ENCODE measurements at regions not wholly inside any gene's neighbourhood (a gene's known extent, or its start where the extent isn't known, plus 50 kb on each side); places are given as distances from the start of the nearest gene placed in this dataset.
"Not testable (repeated sequence)": the region's sequence is repeated elsewhere in the genome, so short reads cannot be mapped to it uniquely, and the experiment has no call there.

DNA sequence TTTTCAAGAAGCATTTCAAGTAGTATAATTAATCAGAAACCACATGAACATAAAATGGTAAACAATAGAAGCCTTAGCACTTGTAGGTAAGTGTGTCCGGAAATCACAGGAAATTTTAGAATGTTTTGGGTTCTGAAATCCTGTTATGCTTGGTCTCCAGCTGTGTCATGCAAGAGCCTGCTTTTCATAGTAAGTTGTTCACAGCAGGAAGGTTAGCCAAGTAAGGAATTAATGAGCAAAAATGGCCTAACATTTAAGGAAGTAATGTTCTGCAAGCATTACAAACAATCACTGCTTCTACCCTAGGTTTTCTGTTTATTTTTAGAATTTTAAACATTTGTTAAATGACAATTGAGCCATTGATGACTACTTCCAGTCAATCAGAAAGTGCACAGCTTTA, 669.5 kb downstream of the SLCO4C1 start:
- DNase-seq = no peak

DNA sequence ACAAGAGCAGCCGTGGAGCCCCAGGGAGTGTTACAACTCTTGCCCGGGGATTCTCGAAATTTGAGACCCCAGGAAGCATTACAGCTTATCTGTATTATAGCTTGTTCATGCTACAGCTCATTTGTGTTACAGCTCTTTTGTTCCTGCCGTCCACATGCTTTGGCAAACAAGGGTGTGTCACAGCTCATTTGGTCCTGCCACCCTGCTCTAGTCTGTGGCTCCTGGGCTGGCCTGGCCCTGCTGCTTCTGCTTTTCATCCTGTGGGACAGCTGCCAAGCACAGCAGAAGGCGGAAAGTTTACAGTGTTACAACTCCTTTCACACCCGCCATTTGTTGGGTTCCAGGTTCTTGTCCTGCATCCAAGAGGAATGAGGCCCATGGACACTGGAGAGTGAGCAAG, 685.0 kb downstream of the SLCO4C1 start:
- DNase-seq = no peak

DNA sequence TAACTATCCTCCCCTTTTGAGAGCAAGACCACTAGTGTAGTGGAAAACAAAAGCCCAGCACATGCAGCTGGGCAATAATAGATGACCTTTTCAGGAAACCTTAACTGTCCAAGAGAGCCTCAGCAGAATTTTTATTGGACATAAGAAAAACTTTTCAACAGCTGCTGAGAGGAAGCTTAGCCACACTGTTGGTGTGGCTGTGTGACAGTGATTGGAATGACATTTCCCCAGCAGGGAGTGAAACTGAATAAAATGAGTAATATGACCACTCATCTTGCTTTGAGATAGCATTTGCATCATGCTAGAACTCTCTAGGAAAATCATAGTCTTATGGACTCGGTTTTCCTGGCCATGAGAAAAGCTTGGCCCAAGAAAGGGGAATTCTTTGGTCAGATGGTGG, 687.8 kb downstream of the SLCO4C1 start:
- no peak for DNase-seq

DNA sequence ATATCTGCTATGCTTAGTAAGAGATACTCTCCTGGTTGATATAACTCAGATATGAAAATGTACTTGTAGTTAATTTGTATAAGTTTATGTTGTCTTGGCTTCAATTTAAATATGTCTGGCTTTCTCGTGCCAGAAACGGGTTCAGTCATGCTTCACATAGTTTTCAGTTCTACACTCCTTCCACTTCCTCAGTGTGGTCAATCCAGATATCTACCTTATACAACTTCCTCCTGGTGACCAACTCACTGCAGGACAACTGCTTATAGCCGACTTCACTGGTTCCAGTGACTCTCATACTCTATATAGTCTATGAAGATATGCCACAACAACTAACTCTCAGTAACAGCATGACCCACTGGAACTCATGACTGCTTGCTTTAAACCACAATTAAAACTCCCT, 690.4 kb downstream of the SLCO4C1 start:
- DNase-seq = no peak

DNA sequence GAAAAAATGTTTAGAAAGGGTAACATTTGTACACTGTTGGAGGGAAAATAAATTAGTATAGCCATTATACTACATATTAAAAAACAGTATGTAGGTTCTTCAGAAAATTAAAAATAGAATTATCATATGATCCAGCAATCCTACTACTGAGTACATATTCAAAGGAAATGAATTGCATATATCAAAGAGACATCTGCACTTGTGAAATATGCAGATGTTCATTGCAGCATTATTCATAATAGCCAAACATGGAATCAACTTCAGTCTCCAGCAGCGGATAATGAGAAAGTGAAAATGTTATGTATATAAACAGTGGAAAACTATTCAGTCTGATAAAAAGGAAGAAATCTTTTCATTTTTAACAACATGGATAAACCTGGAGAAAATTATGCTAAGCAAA, 695.5 kb downstream of the SLCO4C1 start:
- no peak for DNase-seq

DNA sequence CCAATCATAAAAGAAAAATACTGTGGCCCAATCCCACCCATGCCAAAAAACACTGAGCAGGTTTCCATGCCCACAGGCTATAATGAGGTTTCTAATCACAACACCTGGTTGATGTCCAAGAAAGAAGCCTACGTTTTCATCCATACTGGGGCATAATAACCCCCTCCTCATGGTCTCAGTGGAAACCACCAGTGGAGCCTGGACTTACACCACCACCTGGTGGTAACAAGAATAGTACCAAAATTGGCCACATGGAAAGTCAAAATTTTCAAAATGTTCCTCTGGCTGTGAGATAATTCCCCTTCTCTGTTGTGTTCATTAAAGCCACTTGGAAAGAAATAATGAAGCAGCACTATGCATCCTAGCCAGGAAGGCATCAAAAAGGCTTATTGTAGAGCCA, 687.3 kb upstream of the ST8SIA4 start:
- no peak for DNase-seq

DNA sequence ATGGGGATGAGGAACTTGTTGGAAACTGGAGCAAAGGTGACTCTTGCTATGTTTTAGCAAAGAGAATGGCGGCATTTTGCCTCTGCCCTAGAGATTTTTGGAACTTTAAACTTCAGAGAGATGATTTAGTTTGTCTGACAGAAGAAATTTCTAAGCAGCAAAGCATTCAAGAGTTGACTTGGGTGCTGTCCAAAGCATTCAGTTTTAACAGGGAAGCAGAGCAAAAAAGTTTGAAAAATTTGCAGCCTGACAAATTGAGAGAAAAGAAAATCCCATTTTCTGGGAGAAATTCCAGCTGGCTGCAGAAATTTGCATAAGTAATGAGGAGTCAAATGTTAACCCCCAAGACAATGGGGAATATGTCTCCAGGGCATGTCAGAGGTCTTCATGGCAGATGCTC, 682.3 kb upstream of the ST8SIA4 start:
- no peak for DNase-seq

DNA sequence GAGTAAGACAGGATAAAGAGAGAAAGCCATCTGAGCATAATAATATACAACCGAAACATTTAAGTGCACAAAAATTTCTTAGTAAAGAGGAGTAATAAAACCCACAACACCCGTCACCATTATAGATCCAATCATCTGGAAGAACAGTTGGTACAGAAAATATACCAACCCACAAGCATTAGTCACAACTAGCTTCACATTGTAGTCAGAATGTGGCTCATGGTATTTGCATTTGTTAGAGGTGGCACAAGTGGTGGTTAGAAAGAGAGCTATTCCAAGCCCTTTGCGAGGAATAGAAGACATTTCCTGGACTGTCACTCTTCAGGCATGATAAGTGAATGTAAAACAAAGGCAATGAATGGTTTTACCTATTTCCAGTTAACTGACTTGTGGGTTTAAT, 677.5 kb upstream of the ST8SIA4 start:
- no peak for DNase-seq

DNA sequence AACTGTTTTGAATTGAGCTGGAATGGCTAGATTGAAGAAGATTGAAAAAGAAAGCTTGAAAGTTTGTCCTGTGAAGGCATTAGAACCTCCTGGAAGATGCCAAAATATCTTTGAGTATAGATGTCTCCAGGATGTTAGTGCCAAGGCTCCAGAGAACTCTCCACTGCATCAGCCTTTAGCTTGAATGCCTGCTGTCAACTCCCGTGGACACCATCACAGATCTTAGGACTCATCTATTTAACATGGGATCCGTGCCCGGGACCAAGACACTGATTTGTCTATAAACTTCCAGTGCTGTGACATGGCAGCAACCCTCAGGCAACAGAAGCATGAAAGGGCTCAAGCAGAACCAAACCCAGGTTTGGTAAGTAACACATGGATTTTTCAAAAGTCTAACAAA, 670.9 kb upstream of the ST8SIA4 start:
- no peak for DNase-seq

DNA sequence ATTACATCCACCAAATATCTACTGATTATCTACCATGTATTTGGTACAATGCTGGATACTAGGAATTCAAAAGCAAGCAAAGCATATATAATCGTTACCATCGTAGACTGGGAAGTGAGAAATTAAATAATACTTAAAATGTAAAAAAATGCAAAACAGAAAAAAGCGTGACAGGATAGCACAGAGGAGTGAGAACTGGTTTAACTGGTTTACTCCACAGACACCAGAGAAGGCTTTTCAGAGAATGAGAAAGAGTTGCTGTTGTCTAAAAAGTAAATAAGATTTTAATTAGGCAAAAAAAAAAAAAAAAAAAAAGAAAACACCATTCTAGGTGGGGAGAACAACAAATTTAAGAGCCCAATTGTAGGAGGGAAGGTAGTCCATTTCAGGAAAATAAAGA, 657.9 kb upstream of the ST8SIA4 start:
- no peak for DNase-seq

DNA sequence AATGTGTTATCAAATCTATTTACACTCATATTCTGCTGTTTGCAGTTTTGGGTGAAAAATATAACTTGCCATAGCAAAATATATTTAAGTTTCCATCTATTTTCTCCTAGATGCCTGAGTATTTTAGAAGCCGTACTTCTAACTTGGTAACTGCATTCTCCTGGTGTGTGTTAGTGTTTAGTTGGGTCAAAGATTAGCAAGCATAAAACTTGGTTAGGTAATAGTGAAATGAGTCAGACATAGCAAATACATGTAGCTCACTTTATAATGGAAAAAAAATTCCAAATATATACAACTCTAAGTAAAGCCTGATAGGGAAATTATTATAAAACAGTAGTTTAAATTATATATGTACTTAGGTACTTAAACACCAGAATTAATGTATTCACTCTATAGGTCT, 640.7 kb upstream of the ST8SIA4 start:
- no peak for DNase-seq

DNA sequence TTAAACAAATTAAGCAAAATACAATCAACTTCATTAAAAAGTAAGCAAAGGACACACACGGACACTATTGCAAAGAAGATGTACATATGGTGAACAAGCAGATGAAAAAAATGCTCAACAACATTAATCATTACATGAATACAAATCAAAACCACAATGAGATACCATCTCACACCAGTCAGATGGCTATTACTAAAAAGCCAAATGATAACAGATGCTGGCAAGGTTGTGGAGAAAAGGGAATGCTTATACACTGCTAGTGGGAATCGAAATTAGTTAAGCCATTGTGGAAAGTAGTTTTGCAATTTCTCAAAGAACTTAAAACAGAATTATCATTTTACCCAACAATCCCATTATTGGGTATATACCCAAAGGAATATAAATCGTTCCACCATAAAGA, 636.2 kb upstream of the ST8SIA4 start:
- DNase-seq = no peak

DNA sequence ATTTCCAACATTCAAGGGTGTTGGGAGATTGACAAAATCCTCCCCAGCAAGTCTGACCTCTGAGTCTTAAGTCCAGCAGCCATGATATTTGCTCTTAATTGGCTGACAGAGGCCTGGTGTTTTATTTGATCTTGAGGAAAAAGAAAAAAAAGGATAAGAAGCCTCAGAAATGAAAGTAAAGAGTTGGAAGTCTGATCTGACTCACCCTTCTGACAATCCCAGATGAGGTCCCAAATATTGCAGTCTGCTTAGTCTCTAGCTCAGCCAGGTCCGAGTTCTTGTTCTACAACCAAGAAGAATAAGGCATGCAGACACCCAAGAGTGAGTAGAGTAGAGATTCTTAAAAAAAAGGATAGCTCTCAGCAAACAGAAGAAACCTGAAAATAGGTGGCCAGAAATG, 632.5 kb upstream of the ST8SIA4 start:
- no peak for DNase-seq

DNA sequence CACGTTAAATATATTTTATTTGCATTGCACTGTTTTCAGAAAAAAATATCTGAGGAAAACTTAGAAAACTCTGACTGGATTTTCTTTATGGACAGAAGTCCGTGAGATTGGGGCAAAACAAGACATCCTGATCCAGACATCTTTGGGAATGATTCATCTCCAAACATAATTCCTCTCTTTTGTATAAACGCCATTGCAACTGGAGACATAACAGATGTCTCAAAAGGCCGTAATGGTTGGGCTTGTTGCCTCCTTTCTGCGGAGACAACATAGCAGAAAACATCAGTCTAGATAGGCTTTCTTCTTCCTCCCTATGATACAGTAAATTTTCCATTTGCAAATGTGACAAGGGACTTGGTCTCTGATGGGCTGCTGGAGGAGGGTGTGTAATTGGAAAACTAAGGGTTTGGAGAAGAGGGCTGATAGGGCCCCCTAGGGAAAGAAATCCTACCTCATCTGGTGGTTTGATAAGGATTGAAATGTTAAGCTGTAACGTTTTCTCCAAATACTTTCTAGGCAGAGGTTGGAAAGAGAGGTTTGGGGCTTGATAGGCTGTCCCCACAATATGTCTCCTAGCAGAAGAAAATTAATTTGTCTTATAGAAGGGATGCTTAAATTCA, 631.5 kb upstream of the ST8SIA4 start:
- no peak for DNase-seq

DNA sequence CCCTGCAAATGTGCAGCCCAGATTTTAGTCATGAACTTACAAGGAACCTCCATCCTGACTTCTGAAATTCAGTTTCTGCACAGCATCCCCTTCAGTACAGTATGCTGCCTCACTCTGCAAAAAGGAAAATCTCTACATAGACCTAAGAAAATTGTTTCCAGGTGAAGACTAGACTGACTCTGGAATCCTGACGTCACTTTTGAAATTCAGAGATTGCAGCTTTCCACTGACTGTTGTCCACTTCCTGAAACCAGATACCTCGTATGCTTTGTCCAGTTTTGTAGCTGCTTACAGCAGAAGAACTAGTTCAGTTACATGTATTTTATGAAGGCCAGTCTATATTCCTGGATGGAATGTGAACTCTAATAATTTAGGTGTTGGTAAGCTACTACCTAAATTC, 629.3 kb upstream of the ST8SIA4 start:
- DNase-seq = no peak

DNA sequence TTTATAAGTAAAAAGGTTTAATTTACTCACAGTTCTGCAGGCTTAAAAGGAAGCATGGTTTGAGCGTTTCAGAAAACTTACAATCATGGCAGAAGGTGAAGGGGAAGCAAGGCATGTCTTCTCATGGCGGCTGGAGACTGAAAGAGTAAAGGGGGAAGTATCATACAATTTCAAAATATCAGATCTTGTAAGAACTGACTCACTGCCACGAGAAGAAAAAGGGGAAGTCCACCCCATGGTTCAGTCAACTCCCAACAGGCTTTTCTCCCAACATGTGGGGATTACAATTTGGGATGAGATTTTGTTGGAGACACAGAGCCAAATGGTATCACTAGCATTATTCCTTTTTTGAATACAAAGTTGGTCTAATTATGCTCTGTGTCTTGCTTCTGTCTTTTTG, 627.9 kb upstream of the ST8SIA4 start:
- no peak for DNase-seq

DNA sequence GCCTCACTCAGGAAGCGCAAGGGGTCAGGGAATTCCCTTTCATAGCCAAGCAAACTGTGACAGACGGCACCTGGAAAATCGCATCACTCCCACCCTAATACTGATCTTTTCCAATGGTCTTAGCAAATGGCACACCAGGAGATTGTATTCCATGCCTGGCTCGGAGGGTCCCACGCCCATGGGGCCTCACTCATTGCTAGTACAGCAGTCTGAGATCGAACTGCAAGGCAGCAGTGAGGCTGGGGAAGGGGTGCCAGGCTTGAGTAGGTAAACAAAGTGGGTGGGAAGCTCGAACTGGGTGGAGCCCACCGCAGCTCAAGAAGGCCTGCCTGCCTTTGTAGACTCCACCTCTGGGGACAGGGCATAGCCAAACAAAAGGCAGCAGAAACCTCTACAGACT, 626.0 kb upstream of the ST8SIA4 start:
- DNase-seq = not testable (repeated sequence)

DNA sequence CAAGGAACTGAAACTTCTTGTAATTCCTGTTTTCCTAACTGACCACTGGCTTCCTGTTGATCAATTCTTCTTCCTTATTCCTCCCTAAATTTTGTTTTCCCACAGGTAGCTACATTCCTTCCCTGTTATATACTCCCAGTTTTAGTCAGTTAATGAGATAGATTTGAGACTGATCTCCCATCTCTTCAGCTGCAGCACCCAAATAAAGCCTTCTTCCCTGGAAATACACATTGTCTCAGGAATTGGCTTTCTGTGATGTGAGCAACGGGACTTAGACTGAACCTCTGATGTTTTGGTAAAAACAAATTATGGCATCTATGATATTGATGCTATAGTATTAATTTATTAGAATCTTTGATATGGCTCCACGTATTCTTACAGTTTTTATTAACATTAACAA, 617.3 kb upstream of the ST8SIA4 start:
- DNase-seq = no peak

DNA sequence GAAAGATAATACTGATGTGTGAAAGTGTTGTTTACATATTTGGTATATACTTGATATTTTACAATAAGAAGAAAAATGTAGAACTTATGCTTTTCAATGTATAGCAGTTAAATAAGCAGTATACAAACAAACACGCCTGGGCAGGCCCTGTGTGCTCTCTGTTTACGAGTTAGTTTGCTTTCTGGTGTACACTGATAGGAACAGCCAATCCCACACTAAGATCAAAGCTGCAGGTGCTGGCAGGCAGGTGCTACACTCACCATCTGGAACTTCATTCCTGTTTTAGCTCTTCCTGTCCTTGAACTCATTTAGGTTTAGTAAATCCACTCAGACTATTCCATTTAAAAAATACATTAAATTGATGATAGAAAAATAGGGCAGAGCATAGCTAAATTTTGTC, 614.7 kb upstream of the ST8SIA4 start:
- no peak for DNase-seq

DNA sequence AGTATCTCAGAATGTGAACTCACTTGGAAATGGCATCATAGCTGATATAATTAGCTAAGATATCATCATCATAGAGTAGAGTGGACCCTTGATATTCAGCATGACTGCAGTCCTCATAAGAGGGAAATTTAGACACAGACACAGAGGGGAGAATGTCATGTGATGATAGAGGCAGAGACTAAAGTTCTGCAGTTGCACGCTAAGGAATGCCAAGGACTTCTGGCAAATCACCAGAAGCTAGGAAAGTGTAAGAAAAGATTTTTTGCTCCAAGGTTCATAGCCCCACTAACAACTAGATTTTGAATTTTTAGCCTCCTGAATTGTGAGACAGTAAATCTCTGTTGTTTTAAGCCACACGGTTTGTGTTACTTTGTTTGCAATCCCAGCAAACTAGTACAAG, 612.6 kb upstream of the ST8SIA4 start:
- DNase-seq = no peak

DNA sequence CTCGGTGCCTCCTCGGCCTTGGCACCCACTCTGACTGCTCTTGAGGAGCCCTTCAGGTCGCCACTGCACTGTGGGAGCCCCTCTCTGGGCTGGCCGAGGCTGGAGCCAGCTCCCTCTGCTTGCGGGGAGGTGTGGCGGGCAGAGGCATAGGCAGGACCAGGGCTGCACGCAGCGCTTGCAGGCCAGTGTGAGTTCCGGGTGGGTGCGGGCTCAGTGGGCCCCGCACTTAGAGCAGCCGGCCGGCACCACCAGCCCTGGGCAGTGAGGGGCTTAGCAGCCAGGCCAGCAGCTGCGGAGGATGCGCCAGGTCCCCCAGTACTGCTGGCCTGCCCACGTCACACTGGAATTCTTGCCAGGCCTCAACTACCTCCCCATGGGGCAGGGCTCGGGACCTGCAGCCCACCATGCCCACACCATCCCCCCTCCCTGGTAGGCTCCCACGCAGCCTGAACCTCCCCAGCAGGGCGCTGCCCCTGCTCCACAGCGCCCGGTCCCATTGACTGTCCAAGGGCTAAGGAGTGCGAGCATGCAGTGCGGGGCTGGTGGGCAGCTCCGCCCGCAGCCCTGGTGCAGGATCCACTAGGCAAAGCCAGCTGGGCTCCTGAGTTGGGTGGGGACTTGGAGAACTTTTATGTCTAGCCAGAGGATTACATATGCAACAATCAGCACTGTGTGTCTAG, 602.9 kb upstream of the ST8SIA4 start:
- no peak for DNase-seq

DNA sequence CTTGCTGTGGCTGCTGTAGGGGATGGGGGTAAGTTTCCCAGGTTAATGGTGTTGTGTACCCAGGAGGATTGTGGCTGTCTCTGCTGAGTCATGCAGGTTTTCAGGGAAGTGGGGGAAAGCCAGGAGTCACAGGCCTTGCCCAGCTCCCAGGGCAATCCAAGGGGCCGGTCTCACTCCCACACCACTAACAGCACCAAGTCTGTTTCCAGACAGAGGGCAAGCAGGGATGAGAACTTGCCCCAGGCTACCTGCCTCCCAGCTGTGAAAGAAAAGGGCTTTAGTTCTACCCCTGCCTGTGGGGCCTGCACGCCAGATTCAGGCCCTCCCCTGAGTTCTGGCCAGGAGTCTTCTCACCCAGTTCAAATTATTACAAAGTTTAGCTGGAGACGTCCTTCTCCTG, 579.8 kb upstream of the ST8SIA4 start:
- DNase-seq = no peak

DNA sequence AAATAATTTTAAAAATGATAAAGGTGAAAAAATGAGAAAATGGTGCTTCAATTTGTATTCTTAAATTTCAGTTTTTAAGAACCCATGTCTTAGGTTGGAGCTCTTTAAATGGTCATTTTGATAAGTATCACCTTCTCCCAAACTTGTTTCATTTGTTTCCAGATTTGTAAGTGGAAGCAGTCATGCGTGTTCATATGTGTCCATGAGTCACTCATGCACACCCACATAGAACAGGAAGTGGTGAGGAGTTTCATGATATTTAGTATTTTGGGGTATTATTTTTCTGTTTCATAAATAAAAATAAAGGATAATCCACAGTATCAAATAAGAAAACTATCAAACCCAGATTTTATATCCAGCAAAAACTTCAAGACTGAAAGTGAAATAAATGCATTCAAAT, 570.4 kb upstream of the ST8SIA4 start:
- no peak for DNase-seq

DNA sequence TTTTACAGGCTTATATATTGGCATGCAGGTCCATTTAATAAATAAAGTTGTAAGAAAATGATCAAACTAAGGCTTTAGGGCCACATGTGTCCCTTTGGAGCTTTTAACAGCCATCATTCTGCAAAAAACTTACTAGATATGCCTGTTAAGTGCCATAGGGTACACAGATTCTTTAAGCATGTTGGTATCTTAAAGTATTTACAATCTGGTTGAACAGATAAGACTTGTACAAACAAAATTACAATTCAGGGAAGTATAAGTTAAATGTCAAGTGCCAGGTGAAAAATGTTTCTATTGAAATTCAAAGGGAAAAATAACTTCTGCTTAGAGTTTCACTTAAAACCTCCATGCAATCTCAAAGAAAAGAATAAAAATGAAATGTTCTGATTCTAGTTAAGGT, 558.4 kb upstream of the ST8SIA4 start:
- no peak for DNase-seq

DNA sequence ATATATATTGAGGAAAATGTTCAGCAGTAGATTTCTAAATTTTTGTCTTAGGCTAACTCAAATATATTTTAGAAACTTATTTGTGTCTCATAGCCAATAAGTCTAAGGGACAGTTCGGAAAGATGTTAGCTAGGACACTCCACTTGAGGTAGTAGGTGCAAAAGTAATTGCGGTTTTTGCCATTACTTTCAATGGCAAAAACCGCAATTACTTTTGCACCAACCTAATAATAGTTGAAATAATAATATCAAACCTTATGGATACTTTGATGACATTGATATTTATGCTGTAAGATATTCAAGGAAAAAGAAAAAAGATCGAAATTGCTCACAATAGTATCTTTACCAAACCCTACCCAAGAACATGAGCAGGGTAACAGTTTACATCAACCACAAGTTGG, 555.5 kb upstream of the ST8SIA4 start:
- DNase-seq = no peak
